Iris pigment epithelial cell (primary cell): ENCODE measurements at regions not wholly inside any gene's neighbourhood (a gene's known extent, or its start where the extent isn't known, plus 50 kb on each side); places are given as distances from the start of the nearest gene placed in this dataset.
A peak's percentile ranks its signal among the peaks of the same experiment; 100 is the strongest.
"Not testable (repeated sequence)": the region's sequence is repeated elsewhere in the genome, so short reads cannot be mapped to it uniquely, and the experiment has no call there.

Source experiments
- DNase-seq: peaks from one replicate; pipeline ENCODE4 v3.0.0-alpha.2; 2011; ENCODE audit warnings: low read depth

- DNase-seq, result not testable (repeated sequence)
These were observed 1093.1 kb upstream of the DEFB115 start for GRCh38 chr20:30164389-30164788.

DNA sequence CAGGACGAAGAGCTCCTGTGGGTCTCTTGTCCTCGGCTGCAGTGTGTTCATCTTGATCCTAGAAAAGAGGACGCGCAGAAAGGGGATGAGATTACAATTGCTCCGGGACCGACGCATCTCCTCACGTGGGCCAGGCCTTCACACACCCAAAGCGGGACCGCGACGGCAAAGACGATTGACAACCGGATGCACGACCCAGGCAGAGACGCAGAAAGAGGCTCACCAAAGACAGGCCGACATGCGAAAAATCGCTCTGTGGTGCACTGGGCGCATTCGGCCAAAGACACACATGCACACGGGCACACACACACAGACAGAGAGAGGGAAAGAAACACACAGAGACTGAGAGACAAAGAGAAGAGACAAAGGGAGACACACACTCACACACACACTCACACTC is 1089.9 kb upstream of the DEFB115 start:
- DNase-seq, result no peak

- no peak for DNase-seq
These were observed 1089.3 kb upstream of the DEFB115 start for GRCh38 chr20:30168025-30168799.

GRCh38 chr20:30168800-30169138 is 1088.7 kb upstream of the DEFB115 start:
- no peak for DNase-seq

GRCh38 chr20:30175681-30176080 is 1081.8 kb upstream of the DEFB115 start:
- no peak for DNase-seq

GRCh38 chr20:30183124-30183523 is 1074.3 kb upstream of the DEFB115 start:
- not testable (repeated sequence) for DNase-seq

- not testable (repeated sequence) for DNase-seq
These were observed 1065.7 kb upstream of the DEFB115 start for GRCh38 chr20:30191785-30192184.

DNA sequence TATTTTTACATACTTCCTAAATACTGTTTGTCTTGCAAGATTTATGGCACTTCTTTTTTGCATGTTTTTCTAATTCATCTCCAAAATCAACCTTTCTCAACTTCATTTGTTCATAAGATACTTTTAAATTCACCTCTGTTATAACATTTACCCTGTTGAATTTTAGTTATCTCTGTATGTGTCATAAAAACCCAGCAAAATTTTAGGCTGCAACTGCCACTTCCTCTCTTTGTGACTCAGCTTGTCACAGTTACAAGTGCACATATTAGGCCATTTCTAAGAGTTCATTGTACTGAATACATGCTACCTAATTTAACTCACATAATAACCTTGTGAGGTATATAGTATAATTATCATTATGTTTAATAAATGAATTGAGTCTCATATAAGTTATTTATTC is 1023.0 kb upstream of the DEFB115 start:
- DNase-seq, result not testable (repeated sequence)

DNA sequence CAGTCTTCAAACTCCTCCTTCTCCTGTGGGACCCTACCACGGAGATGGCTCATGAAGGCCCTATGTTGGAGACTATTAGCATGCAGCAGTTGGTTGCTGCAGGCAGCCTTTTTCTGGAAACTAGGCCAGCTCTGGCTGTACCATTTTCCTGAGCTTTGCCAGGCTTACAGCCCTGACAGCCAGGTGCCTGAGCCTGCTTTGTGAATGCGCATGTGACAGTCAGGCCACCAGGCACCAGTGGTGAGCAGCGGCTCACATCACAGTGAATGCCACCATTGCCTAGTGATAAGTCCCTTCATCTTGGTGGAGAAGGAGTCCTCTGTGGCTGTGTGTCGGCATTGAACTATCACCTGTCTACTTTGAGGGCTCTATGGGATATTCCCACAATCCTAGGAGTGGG is 982.4 kb upstream of the DEFB115 start:
- not testable (repeated sequence) for DNase-seq

DNA sequence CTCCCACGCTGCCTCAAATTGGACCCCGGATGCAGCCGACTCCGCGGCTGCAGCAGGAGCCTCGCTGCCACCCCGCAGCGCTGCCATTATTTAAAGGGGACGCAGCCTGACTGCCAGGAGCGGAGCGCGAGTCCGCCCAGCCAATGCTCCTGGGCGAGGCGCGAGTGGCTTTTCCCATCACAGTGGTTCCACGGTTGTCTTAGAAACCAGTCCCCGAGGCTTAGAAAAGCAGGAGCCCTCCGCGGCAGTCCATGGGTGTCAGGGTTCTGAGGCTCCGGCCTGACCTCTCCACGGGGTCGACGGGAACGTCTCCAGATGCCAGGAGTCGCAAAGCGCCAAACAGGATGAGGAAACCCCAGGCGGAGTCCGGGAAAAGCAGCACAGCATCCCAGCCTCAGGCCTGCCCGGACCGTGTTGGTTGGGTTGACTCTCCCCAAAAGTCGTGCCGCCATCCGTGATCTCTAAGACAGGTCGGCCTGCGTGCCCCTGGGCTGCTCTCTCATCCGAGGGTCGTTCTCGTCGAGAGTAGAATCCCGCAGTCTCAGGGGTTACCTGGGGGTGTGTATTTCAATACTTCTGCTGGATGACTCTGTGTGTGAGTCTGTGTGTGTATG is 975.8 kb upstream of the DEFB115 start:
- no peak for DNase-seq

- peak; percentile 42 for DNase-seq
These were observed 973.8 kb upstream of the DEFB115 start for GRCh38 chr20:30283476-30284280.

GRCh38 chr20:30284281-30284905 is 973.1 kb upstream of the DEFB115 start:
- no peak for DNase-seq

DNA sequence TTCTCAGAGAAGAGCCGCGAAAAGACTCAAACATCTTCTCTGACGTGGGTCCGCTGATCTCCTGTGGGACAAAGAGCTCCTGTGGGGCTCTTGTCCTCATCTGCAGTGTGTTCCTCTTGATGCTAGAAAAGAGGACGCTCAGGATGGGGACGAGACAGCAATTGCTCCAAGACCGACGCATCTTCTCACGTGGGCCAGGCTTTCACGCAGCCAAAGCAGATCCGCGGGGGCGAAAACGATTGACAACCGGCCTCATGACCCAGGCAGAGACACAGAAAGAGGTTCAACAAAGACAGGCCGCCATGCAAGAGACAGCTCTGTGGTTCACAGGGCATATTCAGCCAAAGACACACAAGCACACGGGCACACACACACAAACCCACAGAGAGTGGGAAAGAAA is 971.8 kb upstream of the DEFB115 start:
- no peak for DNase-seq

GRCh38 chr20:30286157-30286556 is 971.3 kb upstream of the DEFB115 start:
- no peak for DNase-seq

- DNase-seq, result not testable (repeated sequence)
These were observed 970.0 kb upstream of the DEFB115 start for GRCh38 chr20:30287459-30287858.

DNA sequence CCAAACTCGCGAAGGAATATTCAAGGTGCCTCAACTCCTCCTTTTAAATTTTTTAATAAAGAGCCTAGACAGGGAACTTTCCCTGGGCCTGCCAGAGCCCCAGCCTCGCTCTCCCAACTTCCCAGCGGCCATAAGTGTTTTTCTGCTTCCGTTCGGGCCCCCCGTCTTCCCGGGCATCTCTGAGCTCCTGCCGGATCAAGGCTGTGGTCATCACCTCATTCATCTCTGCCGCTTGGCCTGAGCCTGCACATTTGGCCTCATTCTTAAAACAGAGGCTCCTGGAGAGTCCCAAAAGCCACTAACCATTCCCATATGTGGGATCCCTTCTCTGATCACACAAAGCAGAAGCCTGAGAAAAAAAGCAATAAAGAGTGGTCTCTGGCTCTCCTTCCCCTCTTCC is 969.1 kb upstream of the DEFB115 start:
- DNase-seq, result no peak

GRCh38 chr20:30289049-30289448 is 968.4 kb upstream of the DEFB115 start:
- DNase-seq, result not testable (repeated sequence)

DNA sequence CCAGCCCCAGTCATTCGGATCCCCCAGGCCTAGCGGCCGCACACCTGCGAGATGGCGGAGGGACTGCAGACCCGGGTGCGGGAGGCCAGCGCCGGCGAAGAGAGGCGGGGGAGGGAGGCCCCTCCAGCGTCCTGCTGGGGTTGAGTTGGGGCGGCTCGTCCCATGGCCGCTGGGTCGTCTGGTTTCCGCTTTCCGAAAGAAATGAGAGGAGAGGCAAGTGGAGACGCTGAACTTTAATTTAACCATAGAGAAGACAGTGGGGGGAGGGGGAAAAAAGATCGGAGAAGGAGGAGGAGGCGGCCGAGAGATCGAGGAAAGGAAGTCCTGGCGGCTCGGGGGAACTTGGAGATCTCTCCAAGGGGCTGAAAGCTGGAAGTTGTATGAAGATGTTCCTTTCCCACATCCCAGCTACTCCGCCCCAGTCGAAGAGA is 967.7 kb upstream of the DEFB115 start:
- DNase-seq, result not testable (repeated sequence)

DNA sequence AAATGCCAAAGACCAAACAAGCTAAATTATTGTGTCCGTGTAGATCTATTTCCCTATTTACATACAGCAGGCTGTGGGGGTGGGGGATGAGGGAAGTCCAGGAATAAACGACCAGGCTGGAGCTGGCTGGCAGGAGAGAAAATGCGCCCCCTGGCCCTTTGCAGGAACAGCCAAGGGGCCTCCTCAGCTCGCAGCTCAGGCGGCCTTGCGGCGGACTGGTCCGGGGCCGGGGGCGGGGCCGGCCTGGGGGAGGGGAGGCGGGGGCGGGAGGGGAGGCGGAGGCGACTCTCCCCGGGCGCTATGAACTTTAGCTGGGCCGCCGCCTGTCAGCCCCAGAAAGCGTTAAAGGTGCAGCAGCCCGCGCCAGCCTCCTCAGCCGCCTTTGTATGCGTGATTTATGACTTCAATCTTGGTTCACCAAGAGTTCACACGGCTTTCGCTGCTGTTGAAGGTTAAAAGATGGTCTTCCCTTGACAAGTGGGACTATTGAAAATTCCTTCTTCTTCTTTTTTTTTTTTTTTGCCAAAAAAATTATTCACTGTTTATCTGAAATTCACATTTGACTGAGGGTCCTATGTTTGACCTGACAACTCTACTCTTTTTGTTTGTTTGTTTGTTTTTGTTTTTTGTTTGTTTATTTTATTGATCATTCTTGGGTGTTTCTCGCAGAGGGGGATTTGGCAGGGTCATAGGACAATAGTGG is 967.0 kb upstream of the DEFB115 start:
- DNase-seq, result not testable (repeated sequence)

DNA sequence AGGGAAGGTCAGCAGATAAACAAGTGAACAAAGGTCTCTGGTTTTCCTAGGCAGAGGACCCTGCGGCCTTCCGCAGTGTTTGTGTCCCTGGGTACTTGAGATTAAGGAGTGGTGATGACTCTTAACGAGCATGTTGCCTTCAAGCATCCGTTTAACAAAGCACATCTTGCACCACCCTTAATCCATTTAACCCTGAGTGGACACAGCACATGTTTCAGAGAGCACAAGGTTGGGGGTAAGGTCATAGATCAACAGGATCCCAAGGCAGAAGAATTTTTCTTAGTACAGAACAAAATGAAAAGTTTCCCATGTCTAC is 966.4 kb upstream of the DEFB115 start:
- DNase-seq, result not testable (repeated sequence)

DNA sequence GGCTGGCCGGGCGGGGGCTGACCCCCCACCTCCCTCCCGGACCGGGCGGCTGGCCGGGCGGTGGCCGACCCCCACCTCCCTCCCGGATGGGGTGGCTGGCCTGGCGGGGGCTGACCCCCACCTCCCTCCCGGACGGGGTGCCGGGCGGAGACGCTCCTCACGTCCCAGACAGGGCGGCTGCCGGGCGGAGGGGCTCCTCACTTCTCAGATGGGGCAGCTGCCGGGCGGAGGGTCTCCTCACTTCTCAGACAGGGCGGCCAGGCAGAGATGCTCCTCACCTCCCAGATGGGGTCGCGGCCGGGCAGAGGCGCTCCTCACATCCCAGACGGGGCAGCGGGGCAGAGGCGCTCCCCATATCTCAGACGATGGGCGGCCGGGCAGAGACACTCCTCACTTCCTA is 965.8 kb upstream of the DEFB115 start:
- not testable (repeated sequence) for DNase-seq

- not testable (repeated sequence) for DNase-seq
These were observed 962.1 kb upstream of the DEFB115 start for GRCh38 chr20:30295396-30295795.
